Nephron (organoid): ENCODE measurements at regions not wholly inside any gene's neighbourhood (a gene's known extent, or its start where the extent isn't known, plus 50 kb on each side); places are given as distances from the start of the nearest gene placed in this dataset.
"Not testable (repeated sequence)": the region's sequence is repeated elsewhere in the genome, so short reads cannot be mapped to it uniquely, and the experiment has no call there.

Experiments
- H3K27ac Mint-ChIP-seq, 3 experiments: 2 replicates each; pipeline ENCODE4 v1.8.0; 2020; ENCODE audit warnings: mixed read lengths in 3 of 3, mild to moderate bottlenecking in 2 of 3, moderate library complexity in 1 of 3
- H3K27me3 Mint-ChIP-seq: 2 replicates; pipeline ENCODE4 v1.8.0; 2021; ENCODE audit warnings: low read depth, mild to moderate bottlenecking, moderate library complexity, mixed read lengths
- H3K36me3 Mint-ChIP-seq: 2 replicates; pipeline ENCODE4 v1.8.0; 2020; ENCODE audit warnings: low read depth, mixed read lengths
- H3K4me1 Mint-ChIP-seq: 2 replicates; pipeline ENCODE4 v1.8.0; 2020; ENCODE audit warnings: mixed read lengths
- H3K4me3 Mint-ChIP-seq, 3 experiments: 2 replicates each; pipeline ENCODE4 v1.8.0; 2020; ENCODE audit warnings: mild to moderate bottlenecking in 3 of 3, mixed read lengths in 3 of 3, moderate library complexity in 2 of 3
- H3K9me3 Mint-ChIP-seq: 2 replicates; pipeline ENCODE4 v1.8.0; 2020; ENCODE audit warnings: mixed read lengths
- TF ChIP-seq, protein P1 (sequence below), 3 experiments: fragments of 200-600 bp; sonication (generic); IDR thresholded peaks; one replicate each; pipeline ENCODE4 v1.5.0; 2021; ENCODE audit warnings: antibody characterized with exemption in 3 of 3; ENCODE audit not compliant: unreplicated experiment in 3 of 3

DNA sequence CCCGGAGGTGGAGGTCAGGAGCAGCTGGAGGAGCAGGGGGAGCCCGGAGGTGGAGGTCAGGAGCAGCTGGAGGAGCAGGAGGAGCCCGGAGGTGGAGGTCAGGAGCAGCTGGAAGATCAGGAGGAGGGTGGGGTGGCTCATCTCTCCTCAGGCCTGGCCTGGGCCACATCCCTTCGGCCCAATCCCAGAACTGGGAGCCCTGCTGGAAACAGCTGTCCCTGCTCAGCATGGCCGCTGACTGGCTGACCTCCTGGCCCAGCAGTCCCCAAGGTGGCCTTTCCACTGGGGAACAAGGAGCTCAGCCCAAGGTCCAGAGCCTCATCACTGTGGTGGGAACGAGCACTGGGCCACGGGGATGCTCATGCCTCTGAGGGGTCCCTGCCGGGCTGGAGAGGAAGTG is 66.6 kb upstream of the LAPTM4A start:
- Mint-ChIP-seq H3K4me3 (no peak overlapping the region), H3K36me3 (no peaks in the 10 kb centered on the region), H3K27me3 (peaks cover 19% of the 10 kb centered on the region), H3K9me3 (no peaks in the 10 kb centered on the region), H3K4me1 (no peaks in the 10 kb centered on the region), H3K27ac (no peak overlapping the region)
- TF ChIP-seq, protein P1, sequence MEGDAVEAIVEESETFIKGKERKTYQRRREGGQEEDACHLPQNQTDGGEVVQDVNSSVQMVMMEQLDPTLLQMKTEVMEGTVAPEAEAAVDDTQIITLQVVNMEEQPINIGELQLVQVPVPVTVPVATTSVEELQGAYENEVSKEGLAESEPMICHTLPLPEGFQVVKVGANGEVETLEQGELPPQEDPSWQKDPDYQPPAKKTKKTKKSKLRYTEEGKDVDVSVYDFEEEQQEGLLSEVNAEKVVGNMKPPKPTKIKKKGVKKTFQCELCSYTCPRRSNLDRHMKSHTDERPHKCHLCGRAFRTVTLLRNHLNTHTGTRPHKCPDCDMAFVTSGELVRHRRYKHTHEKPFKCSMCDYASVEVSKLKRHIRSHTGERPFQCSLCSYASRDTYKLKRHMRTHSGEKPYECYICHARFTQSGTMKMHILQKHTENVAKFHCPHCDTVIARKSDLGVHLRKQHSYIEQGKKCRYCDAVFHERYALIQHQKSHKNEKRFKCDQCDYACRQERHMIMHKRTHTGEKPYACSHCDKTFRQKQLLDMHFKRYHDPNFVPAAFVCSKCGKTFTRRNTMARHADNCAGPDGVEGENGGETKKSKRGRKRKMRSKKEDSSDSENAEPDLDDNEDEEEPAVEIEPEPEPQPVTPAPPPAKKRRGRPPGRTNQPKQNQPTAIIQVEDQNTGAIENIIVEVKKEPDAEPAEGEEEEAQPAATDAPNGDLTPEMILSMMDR (IDR thresholded peaks at IDR 0.05; ENCODE audit: unreplicated experiment in 3 of 3) = no peak

DNA sequence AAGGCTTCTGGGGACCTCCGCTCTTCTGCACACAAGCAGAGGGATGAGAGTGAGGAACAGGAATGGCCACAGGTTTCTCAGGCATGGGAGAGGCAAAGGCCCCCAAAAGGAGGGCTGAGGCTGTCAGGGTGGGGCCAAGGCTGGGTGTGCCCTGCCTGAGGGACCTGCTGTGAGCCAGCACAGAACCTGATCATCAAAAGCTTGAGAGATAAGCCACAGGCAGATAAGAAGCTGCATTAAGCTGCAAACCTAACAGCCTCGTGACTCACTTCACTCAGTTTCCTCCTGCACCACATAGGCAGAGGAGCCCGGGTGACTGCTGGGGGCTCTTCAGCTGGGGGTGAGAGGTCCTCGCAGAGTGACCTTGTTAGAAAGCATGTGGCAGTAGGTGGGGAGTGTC is 64.5 kb upstream of the LAPTM4A start:
- Mint-ChIP-seq H3K4me1 (peaks cover 3% of the 10 kb centered on the region), H3K4me3 (no peak overlapping the region), H3K36me3 (no peaks in the 10 kb centered on the region), H3K9me3 (no peaks in the 10 kb centered on the region), H3K27ac (no peak overlapping the region), H3K27me3 (peaks cover 5% of the 10 kb centered on the region)
- TF ChIP-seq, protein P1 (IDR thresholded peaks at IDR 0.05; ENCODE audit: unreplicated experiment in 3 of 3) = no peak

DNA sequence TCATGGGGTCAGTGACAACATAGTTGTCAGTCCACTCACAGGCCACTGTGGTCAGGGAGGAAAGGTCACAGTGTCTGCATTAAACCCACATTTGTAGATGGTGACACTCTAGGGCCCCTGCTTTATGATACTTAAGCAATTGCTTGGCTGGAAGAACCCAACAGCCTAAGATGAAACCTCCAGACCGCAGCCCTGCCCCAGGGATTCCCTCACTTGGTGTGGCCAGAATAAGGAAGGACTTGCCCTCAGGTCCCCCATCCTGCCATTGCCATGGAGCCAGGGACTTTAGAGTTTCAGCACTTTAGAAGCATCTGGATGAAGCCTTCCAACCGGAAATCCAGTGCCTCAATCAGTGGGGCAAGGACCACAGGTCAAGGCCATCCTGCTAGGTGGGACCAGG is 63.9 kb upstream of the LAPTM4A start:
- H3K36me3 Mint-ChIP-seq = no peaks in the 10 kb centered on the region
- H3K4me3 Mint-ChIP-seq = no peak overlapping the region
- peaks cover 5% of the 10 kb centered on the region for H3K27me3 Mint-ChIP-seq
- H3K9me3 Mint-ChIP-seq = peaks cover 1% of the 10 kb centered on the region
- TF ChIP-seq, protein P1 (IDR thresholded peaks at IDR 0.05; ENCODE audit: unreplicated experiment in 3 of 3) = no peak
- peaks cover 5% of the 10 kb centered on the region for H3K4me1 Mint-ChIP-seq
- H3K27ac Mint-ChIP-seq = no peak overlapping the region

DNA sequence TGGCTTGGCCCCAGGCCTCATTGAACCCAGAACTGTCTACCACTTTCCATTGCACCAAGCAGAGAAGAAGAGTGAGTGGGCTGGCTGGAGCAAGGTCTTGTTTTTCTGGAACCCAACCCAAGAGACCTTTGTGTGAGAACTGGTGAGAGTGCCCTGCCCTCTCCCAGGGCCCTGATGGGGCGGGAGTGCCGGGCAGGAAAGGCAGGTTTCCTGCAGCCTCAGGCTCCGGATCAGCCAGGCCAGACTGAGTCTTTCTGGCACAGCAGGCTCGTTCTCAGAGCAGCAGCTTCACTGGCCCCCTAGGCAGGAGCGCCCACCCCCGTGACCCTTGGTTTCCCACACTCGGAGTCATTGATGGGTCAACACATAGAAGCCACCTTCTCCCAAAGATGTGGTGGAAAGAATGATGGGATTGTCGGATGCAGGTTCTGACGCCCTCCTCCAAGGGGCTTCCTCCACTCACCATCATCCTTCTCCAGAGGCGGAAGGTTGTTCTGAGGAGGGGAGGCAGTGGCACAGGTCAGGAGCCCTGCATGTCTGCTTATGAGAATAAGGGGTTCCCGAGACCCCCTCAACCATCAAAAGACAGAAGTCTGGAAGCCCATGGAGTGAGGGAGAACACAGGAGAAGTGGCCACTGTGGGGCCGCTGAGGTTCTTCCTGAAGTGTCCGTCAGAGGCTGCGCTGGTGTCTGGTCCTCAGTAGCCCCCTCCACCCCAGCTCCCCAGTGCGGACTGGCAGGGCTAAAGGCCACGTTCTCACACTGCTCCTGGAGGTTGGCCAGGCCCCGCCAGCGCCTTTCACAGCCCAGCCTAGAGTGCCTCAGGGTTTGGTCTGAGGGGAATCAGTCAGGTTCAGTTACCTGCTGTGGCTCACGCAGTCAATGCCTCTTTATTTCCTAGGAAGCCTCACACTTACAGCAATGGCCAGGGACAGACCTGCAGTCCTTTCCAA is 62.8 kb upstream of the LAPTM4A start:
- Mint-ChIP-seq H3K27ac (no peak overlapping the region), H3K4me1 (peaks cover 5% of the 10 kb centered on the region), H3K36me3 (no peaks in the 10 kb centered on the region), H3K27me3 (peaks cover 5% of the 10 kb centered on the region), H3K4me3 (no peak overlapping the region), H3K9me3 (peaks cover 2% of the 10 kb centered on the region)
- TF ChIP-seq, protein P1 (IDR thresholded peaks at IDR 0.05; ENCODE audit: unreplicated experiment in 3 of 3) = no peak

DNA sequence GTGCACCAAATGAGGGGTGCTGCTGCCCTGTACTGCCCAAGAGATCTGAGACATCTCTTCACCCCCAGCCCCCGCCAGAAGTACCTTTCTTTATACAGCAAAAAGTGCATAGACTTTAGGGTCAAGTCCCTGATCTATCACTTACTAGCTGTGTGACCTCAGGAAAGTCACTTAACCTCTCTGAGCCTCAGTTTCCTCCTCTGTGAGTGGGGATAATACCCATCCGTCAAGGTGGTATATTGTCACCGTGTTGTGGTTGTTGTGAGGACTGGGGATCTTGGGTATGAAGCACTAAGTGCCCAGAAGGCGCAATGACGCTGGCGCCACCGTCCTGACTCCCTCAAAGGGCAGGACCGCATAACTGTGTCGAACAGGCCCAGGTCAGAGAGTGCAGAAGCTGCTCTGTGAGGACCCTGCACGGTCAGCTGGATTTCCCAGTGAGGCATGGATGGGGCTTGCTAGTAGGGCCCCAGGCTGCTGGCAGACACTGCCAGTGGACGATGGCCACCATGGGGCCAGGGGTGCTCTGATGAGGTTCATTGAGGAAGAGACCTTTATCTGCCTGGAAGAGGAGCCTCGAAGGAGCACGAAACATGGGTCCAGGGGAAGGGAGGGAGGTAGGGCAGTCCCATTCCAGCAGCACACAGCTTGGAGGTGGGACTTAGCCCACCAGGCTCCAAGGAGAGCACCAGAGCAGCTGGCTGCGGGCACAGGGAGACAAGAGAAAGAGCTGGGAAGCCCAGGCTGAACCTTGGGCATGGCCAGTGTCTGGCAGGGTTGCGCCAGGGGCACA is 61.8 kb upstream of the LAPTM4A start:
- H3K36me3 Mint-ChIP-seq = no peaks in the 10 kb centered on the region
- peaks cover 2% of the 10 kb centered on the region for H3K9me3 Mint-ChIP-seq
- TF ChIP-seq, protein P1 (IDR thresholded peaks at IDR 0.05; ENCODE audit: unreplicated experiment in 3 of 3) = no peak
- peaks cover 5% of the 10 kb centered on the region for H3K4me1 Mint-ChIP-seq
- no peak overlapping the region for H3K27ac Mint-ChIP-seq
- H3K27me3 Mint-ChIP-seq = peaks cover 5% of the 10 kb centered on the region
- H3K4me3 Mint-ChIP-seq = no peak overlapping the region

DNA sequence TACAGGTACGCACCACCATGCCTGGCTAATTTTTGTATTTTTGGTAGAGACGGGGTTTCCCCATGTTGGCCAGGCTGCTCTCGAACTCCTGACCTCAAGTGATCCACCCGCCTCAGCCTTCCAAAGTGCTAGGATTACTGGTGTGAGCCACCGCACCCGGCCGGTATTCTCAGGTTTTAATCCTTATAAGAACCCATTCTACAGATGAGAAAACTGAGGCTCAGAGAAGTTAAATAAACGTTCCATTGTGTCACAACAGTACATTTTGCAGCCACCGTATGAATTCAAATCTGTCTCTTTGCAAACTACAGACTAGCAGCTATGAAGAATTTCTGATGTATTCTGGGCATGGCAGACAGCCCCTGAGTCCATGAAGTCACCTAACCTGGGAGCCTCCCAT is 60.9 kb upstream of the LAPTM4A start:
- not testable (repeated sequence) for H3K9me3 Mint-ChIP-seq, H3K27me3 Mint-ChIP-seq, H3K36me3 Mint-ChIP-seq, H3K4me1 Mint-ChIP-seq, H3K4me3 Mint-ChIP-seq, H3K27ac Mint-ChIP-seq
